Neural progenitor cell (in vitro differentiated cells): ENCODE measurements at regions not wholly inside any gene's neighbourhood (a gene's known extent, or its start where the extent isn't known, plus 50 kb on each side); places are given as distances from the start of the nearest gene placed in this dataset.

Experiments used
- EZH2 ChIP-seq: fragments of 200-600 bp; sonication (generic); IDR thresholded peaks from 2 replicates; pipeline ENCODE4 v1.6.1; 2017; ENCODE audit warnings: antibody characterized with exemption, mild to moderate bottlenecking, moderate library complexity
- EZH2phosphoT487 ChIP-seq: fragments of 200-600 bp; sonication (generic); IDR thresholded peaks from 2 replicates; pipeline ENCODE4 v1.6.1; 2017; ENCODE audit warnings: antibody characterized with exemption
- TF ChIP-seq, protein P1 (sequence below): fragments of 200-600 bp; sonication (generic); IDR thresholded peaks from 2 replicates; pipeline ENCODE4 v1.5.1; 2017; ENCODE audit warnings: antibody characterized with exemption, mild to moderate bottlenecking

DNA sequence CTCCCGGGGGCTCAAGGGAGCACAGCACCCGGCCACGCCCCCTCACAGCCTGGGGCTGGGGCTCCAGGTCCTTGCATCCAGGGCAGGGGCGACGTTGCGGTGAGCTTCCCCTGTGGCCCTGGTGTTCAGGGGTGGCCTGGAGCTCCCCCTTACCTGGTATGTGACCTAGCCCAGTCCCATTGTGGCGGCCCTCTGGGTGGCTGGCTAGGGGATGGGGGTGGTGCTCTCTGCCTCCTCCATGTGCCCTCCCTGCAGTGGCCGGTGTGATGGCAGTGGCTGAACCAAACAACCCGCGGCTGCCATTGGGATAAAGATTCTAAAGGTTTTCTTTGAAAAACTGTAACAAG, 288.3 kb downstream of the RDH14 start:
- TF ChIP-seq, protein P1, sequence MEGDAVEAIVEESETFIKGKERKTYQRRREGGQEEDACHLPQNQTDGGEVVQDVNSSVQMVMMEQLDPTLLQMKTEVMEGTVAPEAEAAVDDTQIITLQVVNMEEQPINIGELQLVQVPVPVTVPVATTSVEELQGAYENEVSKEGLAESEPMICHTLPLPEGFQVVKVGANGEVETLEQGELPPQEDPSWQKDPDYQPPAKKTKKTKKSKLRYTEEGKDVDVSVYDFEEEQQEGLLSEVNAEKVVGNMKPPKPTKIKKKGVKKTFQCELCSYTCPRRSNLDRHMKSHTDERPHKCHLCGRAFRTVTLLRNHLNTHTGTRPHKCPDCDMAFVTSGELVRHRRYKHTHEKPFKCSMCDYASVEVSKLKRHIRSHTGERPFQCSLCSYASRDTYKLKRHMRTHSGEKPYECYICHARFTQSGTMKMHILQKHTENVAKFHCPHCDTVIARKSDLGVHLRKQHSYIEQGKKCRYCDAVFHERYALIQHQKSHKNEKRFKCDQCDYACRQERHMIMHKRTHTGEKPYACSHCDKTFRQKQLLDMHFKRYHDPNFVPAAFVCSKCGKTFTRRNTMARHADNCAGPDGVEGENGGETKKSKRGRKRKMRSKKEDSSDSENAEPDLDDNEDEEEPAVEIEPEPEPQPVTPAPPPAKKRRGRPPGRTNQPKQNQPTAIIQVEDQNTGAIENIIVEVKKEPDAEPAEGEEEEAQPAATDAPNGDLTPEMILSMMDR, result no peak
- TF ChIP-seq EZH2phosphoT487 (no peak), EZH2 (no peak)
